K562 (cell line): ENCODE measurements at regions not wholly inside any gene's neighbourhood (a gene's known extent, or its start where the extent isn't known, plus 50 kb on each side); places are given as distances from the start of the nearest gene placed in this dataset.

Experiments
- ATAC-seq: fragments of 200-7000 bp; cut with Tn5 transposase; 3 replicates; pipeline ENCODE4 v1.9.1; 2020; ENCODE audit warnings: moderate library complexity
- BruUV-seq: library from RNA; stranded (reverse); fragments of 400-500 nt; replicated peaks from 2 replicates; lab custom pipeline; 2021; lab: Mats Ljungman, UMichigan
- CTCF ChIA-PET: fragments of 300-600 bp; formaldehyde crosslinking; extraction: SDS; loops from one replicate; lab custom pipeline; 2021; ENCODE audit warnings: low intra/inter-chr PET ratio; lab: Yijun Ruan, JAX
- POLR2A ChIA-PET: fragments of 300-600, 350-650 bp; sonication (Branson Sonifier 250); formaldehyde crosslinking; extraction: SDS; loops from one replicate; lab custom pipeline; 2021; ENCODE audit warnings: antibody characterized with exemption, inconsistent platforms; lab: Yijun Ruan, JAX
- DNase-seq, 4 experiments: peaks; one replicate each; pipeline versions ENCODE4 v3.0.0 to v3.0.0-alpha.2; 2011 to 2018; ENCODE audit warnings: low spot score in 3 of 4, mixed read lengths in 3 of 4; ENCODE audit errors: extremely low read depth in 1 of 4
- FAIRE-seq: peaks from 2 replicates; lab custom pipeline; 2011; peaks lifted over from hg19 to GRCh38; lab: Jason Lieb, UNC
- H2AFZ ChIP-seq: 2 replicates; pipeline ENCODE4 v1.6.0; 2011; ENCODE audit warnings: low read depth, low read length, control low read depth, inconsistent platforms
- H3K27ac ChIP-seq: fragments of 200-600 bp; 3 replicates; pipeline ENCODE4 v1.8.0; 2011; ENCODE audit warnings: low read depth, mild to moderate bottlenecking, control low read depth, inconsistent platforms, low read length, moderate library complexity, mixed read lengths; ENCODE audit errors: extremely low read depth
- H3K27me3 ChIP-seq, 2 experiments: fragments of 300-600 bp in 1 of 2; 2 replicates in 1 of 2; 3 replicates in 1 of 2; pipeline versions ENCODE4 v1.6.0 to v1.8.0; 2011; ENCODE audit warnings: inconsistent platforms in 2 of 2, low read length in 2 of 2, mild to moderate bottlenecking in 1 of 2, mixed read lengths in 1 of 2, moderate library complexity in 1 of 2; ENCODE audit not compliant: control insufficient read depth in 2 of 2, insufficient read depth in 2 of 2
- H3K36me3 ChIP-seq: fragments of 300-600 bp; 3 replicates; pipeline ENCODE4 v1.8.0; 2011; ENCODE audit warnings: mild to moderate bottlenecking, low read length, inconsistent platforms; ENCODE audit not compliant: control insufficient read depth, insufficient read depth
- H3K4me1 ChIP-seq, 2 experiments: fragments of 200-600 bp in 1 of 2; replicated peaks in 1 of 2; 2 replicates in 1 of 2; 3 replicates in 1 of 2; pipeline versions ENCODE4 v1.5.1 to v1.8.0; 2011; ENCODE audit warnings: inconsistent platforms in 2 of 2, low read length in 2 of 2, mild to moderate bottlenecking in 1 of 2, mixed read lengths in 1 of 2, moderate library complexity in 1 of 2; ENCODE audit not compliant: control insufficient read depth in 2 of 2, insufficient read depth in 2 of 2
- H3K4me2 ChIP-seq: 2 replicates; pipeline ENCODE4 v1.6.1; 2011; ENCODE audit warnings: low read length, control low read depth, inconsistent platforms, mixed read lengths; ENCODE audit not compliant: insufficient read depth
- H3K4me3 ChIP-seq: fragments of 200-600 bp; sonication (generic), shearing (Covaris generic); 2 replicates; pipeline ENCODE4 v1.5.1; 2016; ENCODE audit warnings: control low read depth, inconsistent platforms
- H3K79me2 ChIP-seq: fragments of 200-600 bp; 3 replicates; pipeline ENCODE4 v1.8.0; 2011; ENCODE audit warnings: low read length, inconsistent platforms; ENCODE audit not compliant: control insufficient read depth, insufficient read depth
- H3K9ac ChIP-seq, 2 experiments: 2 replicates each; pipeline versions ENCODE4 v1.6.0 to v1.6.1; 2011; ENCODE audit warnings: low read depth in 2 of 2, low read length in 2 of 2, control low read depth in 1 of 2, inconsistent platforms in 1 of 2, mild to moderate bottlenecking in 1 of 2, mixed read lengths in 1 of 2; ENCODE audit not compliant: insufficient read depth in 1 of 2
- H3K9me1 ChIP-seq: one replicate; pipeline ENCODE4 v1.6.0; 2011; ENCODE audit warnings: inconsistent platforms, mild to moderate bottlenecking, low read length, moderate library complexity; ENCODE audit not compliant: control insufficient read depth, insufficient read depth
- H3K9me3 ChIP-seq: replicated peaks from 2 replicates; pipeline ENCODE4 v1.5.1; 2011; ENCODE audit warnings: low read depth, low read length, inconsistent platforms; ENCODE audit not compliant: control insufficient read depth, insufficient read depth
- H4K20me1 ChIP-seq: replicated peaks from 2 replicates; pipeline ENCODE4 v1.6.1; 2011; ENCODE audit warnings: low read length, inconsistent platforms, mixed read lengths; ENCODE audit not compliant: control insufficient read depth, insufficient read depth
- CTCFL ChIP-seq: IDR thresholded peaks from 2 replicates; pipeline ENCODE4 v1.6.1; 2011; ENCODE audit warnings: borderline replicate concordance, low read depth, mild to moderate bottlenecking, moderate library complexity, low read length; ENCODE audit not compliant: insufficient read depth, poor library complexity, severe bottlenecking
- DLX4 ChIP-seq: fragments of 250-450 bp; sonication (Bioruptor Pico); IDR thresholded peaks from 2 replicates; pipeline ENCODE4 v1.6.1; 2021; ENCODE audit warnings: mild to moderate bottlenecking
- ILK ChIP-seq: fragments of 450-650 bp; IDR thresholded peaks from 2 replicates; pipeline ENCODE4 v1.6.1; 2016; ENCODE audit warnings: missing genetic modification characterization, low read depth, mild to moderate bottlenecking, missing compliant biosample characterization, moderate library complexity, borderline replicate concordance
- KLF10 ChIP-seq: fragments of 250-450 bp; sonication (Bioruptor Pico); IDR thresholded peaks from 2 replicates; pipeline ENCODE4 v1.6.1; 2021; ENCODE audit warnings: matching md5 sums
- SAP30 ChIP-seq: fragments of 200-600 bp; sonication (generic); IDR thresholded peaks from 2 replicates; pipeline ENCODE4 v1.6.1; 2012; ENCODE audit warnings: borderline replicate concordance, low read depth, mild to moderate bottlenecking, moderate library complexity, low read length, control low read depth, inconsistent platforms; ENCODE audit not compliant: insufficient read depth, poor library complexity, severe bottlenecking
- TCF7 ChIP-seq: sonication (generic); IDR thresholded peaks from 2 replicates; pipeline ENCODE4 v1.6.1; 2016; ENCODE audit warnings: antibody characterized with exemption, borderline replicate concordance
- ZNF165 ChIP-seq: fragments of 250-450 bp; sonication (Bioruptor Pico); IDR thresholded peaks from 2 replicates; pipeline ENCODE4 v1.4.0; 2020; ENCODE audit warnings: borderline replicate concordance
- WGBS: fragments of 100-300 bp; shearing (Covaris generic); methylation state at CpG from one replicate; pipeline ENCODE4 v1.1.6; 2016; ENCODE audit warnings: low coverage, mixed read lengths; ENCODE audit not compliant: insufficient coverage; ENCODE audit errors: missing lambda C conversion rate; 5-methylcytosine and 5-hydroxymethylcytosine counted together
- in situ Hi-C: fragments of 300-500 bp; cut with MboI; formaldehyde crosslinking; loops from 4 replicates; pipeline ENCODE4 v1.15.0; 2018; ENCODE audit warnings: inconsistent platforms, mixed read lengths
- intact Hi-C: fragments of 100-400 bp; cut with micrococcal nuclease; formaldehyde crosslinking; loops from 2 replicates; pipeline ENCODE4 v1.14.2; 2022
- TF ChIP-seq, protein P1 (sequence below): sonication (generic); formaldehyde crosslinking; IDR thresholded peaks from 2 replicates; pipeline ENCODE4 v1.8.0; 2022; ENCODE audit warnings: mild to moderate bottlenecking, missing genetic modification reagents
- TF ChIP-seq, protein P2 (sequence below): fragments of 450-650 bp; conservative IDR thresholded peaks from 2 replicates; pipeline ENCODE4 v1.6.1; 2016; ENCODE audit warnings: missing genetic modification characterization, low read depth, mild to moderate bottlenecking, missing compliant biosample characterization, moderate library complexity

DNA sequence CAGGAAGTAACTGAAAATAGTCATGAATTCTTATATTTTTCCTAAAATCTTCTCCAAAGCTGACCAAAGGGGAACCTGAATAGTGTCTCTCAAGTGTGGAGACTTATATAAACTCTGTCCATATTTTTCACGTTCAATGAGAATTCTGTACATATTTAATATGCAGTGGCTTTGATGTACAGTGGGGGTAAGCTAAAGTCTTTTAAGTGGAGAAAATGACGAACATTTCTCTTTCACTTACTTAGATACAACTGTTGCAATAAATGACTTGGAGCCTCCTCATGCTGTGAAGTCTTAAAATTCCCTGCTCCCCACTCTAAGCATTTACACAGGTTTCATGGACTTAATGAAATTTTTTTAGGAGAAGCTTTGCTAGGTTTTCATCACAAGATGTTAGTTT lies 1196.7 kb downstream of the EFNB2 start:
- ChIA-PET CTCF (interaction anchor here (0.6 kb wide), 1 partner anchor 1635 kb away, joined by 3 read pairs; no protein-coding TSS in a partner anchor), POLR2A (no interaction called here)
- WGBS, result 0% methylated on average over 2 of the region's 2 CpGs
- no peaks in the 10 kb centered on the region for H3K4me1 ChIP-seq
- no peaks in the 10 kb centered on the region for H3K9me3 ChIP-seq
- no peak overlapping the region for H3K4me2 ChIP-seq
- in situ Hi-C loops, result no loop called here
- no peak for FAIRE-seq
- ATAC-seq, result no peak
- H4K20me1 ChIP-seq, result no peaks in the 10 kb centered on the region
- no peak overlapping the region for H3K4me3 ChIP-seq
- no TSS peak for BruUV-seq
- H3K27ac ChIP-seq, result no peak overlapping the region
- intact Hi-C loops, result no loop called here
- no peaks in the 10 kb centered on the region for H3K79me2 ChIP-seq
- DNase-seq, result no peak
- H2AFZ ChIP-seq, result no peak overlapping the region
- no peak overlapping the region for H3K9ac ChIP-seq
- H3K9me1 ChIP-seq, result no peaks in the 10 kb centered on the region
- no peaks in the 10 kb centered on the region for H3K36me3 ChIP-seq
- no peaks in the 10 kb centered on the region for H3K27me3 ChIP-seq
- no peak for TF ChIP-seq ILK (tag)
- no peak for TF ChIP-seq DLX4 (CRISPR knock-in tag)
- no peak for TF ChIP-seq TCF7
- no peak for TF ChIP-seq CTCFL
- no peak for TF ChIP-seq KLF10
- no peak for TF ChIP-seq SAP30
- TF ChIP-seq, protein P1, sequence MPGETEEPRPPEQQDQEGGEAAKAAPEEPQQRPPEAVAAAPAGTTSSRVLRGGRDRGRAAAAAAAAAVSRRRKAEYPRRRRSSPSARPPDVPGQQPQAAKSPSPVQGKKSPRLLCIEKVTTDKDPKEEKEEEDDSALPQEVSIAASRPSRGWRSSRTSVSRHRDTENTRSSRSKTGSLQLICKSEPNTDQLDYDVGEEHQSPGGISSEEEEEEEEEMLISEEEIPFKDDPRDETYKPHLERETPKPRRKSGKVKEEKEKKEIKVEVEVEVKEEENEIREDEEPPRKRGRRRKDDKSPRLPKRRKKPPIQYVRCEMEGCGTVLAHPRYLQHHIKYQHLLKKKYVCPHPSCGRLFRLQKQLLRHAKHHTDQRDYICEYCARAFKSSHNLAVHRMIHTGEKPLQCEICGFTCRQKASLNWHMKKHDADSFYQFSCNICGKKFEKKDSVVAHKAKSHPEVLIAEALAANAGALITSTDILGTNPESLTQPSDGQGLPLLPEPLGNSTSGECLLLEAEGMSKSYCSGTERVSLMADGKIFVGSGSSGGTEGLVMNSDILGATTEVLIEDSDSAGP (CRISPR knock-in tag), result no peak
- TF ChIP-seq, protein P2, sequence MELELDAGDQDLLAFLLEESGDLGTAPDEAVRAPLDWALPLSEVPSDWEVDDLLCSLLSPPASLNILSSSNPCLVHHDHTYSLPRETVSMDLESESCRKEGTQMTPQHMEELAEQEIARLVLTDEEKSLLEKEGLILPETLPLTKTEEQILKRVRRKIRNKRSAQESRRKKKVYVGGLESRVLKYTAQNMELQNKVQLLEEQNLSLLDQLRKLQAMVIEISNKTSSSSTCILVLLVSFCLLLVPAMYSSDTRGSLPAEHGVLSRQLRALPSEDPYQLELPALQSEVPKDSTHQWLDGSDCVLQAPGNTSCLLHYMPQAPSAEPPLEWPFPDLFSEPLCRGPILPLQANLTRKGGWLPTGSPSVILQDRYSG (tag), result no peak
- no peak for TF ChIP-seq ZNF165 (CRISPR knock-in tag)
- TF ChIP-seq, all 486 proteins: peak for 0
